ENCODE measurements at regions not wholly inside any gene's neighbourhood (a gene's known extent, or its start where the extent isn't known, plus 50 kb on each side); places are given as distances from the start of the nearest gene placed in this dataset.

GRCh38 chrX:10749113-10749512, 128.7 kb upstream of the MID1 start:
- TF ChIP-seq, protein P1, sequence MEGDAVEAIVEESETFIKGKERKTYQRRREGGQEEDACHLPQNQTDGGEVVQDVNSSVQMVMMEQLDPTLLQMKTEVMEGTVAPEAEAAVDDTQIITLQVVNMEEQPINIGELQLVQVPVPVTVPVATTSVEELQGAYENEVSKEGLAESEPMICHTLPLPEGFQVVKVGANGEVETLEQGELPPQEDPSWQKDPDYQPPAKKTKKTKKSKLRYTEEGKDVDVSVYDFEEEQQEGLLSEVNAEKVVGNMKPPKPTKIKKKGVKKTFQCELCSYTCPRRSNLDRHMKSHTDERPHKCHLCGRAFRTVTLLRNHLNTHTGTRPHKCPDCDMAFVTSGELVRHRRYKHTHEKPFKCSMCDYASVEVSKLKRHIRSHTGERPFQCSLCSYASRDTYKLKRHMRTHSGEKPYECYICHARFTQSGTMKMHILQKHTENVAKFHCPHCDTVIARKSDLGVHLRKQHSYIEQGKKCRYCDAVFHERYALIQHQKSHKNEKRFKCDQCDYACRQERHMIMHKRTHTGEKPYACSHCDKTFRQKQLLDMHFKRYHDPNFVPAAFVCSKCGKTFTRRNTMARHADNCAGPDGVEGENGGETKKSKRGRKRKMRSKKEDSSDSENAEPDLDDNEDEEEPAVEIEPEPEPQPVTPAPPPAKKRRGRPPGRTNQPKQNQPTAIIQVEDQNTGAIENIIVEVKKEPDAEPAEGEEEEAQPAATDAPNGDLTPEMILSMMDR (IDR thresholded peaks at IDR 0.05; ENCODE audit: extremely low read depth in 1 of 2, insufficient read depth in 1 of 2, low read depth in 1 of 2, low read length in 2 of 2), result no peak
- TF ChIP-seq POLR2AphosphoS5 (IDR thresholded peaks at IDR 0.05; ENCODE audit: insufficient read depth, low read depth, low read length), result no peak
- no peak for TF ChIP-seq POLR2A (IDR thresholded peaks at IDR 0.05; ENCODE audit: low read depth, low read length)
- no peak for TF ChIP-seq MAX (IDR thresholded peaks at IDR 0.05; ENCODE audit: insufficient read depth, insufficient read length)
- no peak for TF ChIP-seq JUN (IDR thresholded peaks at IDR 0.05; ENCODE audit: borderline replicate concordance, insufficient read depth, insufficient read length, low read depth)

Measured in endothelial cell of umbilical vein (primary cell).